ENCODE measurements at regions not wholly inside any gene's neighbourhood (a gene's known extent, or its start where the extent isn't known, plus 50 kb on each side); places are given as distances from the start of the nearest gene placed in this dataset.
"Not testable (repeated sequence)": the region's sequence is repeated elsewhere in the genome, so short reads cannot be mapped to it uniquely, and the experiment has no call there.

- Histone ChIP-seq H2AFZ (ENCODE audit: low read depth, low read length) (no peak overlapping the region), H3K79me2 (ENCODE audit: insufficient read depth, low read length) (no peaks in the 10 kb centered on the region), H3K4me3 (ENCODE audit: low read depth in 1 of 2, low read length in 2 of 2) (no peak overlapping the region), H3K4me2 (ENCODE audit: insufficient read depth, low read length) (no peak overlapping the region), H3K27ac (ENCODE audit: low read length) (no peak overlapping the region), H3K27me3 (ENCODE audit: insufficient read depth, low read length, poor library complexity) (no peaks in the 10 kb centered on the region), H3K36me3 (ENCODE audit: insufficient read depth, low read length) (no peaks in the 10 kb centered on the region), H3K9me3 (ENCODE audit: insufficient read depth, low read length, severe bottlenecking) (no peaks in the 10 kb centered on the region), H4K20me1 (ENCODE audit: insufficient read depth, low read length) (no peaks in the 10 kb centered on the region), H3K9ac (ENCODE audit: low read depth, low read length) (no peak overlapping the region), H3K4me1 (ENCODE audit: insufficient read depth, low read length) (no peaks in the 10 kb centered on the region)
- DNase-seq: no peak
- TF ChIP-seq, protein P1, sequence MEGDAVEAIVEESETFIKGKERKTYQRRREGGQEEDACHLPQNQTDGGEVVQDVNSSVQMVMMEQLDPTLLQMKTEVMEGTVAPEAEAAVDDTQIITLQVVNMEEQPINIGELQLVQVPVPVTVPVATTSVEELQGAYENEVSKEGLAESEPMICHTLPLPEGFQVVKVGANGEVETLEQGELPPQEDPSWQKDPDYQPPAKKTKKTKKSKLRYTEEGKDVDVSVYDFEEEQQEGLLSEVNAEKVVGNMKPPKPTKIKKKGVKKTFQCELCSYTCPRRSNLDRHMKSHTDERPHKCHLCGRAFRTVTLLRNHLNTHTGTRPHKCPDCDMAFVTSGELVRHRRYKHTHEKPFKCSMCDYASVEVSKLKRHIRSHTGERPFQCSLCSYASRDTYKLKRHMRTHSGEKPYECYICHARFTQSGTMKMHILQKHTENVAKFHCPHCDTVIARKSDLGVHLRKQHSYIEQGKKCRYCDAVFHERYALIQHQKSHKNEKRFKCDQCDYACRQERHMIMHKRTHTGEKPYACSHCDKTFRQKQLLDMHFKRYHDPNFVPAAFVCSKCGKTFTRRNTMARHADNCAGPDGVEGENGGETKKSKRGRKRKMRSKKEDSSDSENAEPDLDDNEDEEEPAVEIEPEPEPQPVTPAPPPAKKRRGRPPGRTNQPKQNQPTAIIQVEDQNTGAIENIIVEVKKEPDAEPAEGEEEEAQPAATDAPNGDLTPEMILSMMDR (IDR thresholded peaks at IDR 0.05; ENCODE audit: borderline replicate concordance, extremely low read depth, low read length, poor library complexity, severe bottlenecking): no peak
- no peak for TF ChIP-seq EZH2 (IDR thresholded peaks at IDR 0.05; ENCODE audit: borderline replicate concordance, low read depth, low read length, severe bottlenecking)
- no peak for ATAC-seq (ENCODE audit: insufficient read depth, low read depth)
Measured at GRCh38 chr14:55851961-55852360, 266.2 kb upstream of the PELI2 start.

GRCh38 chr14:55855751-55856150 is 262.5 kb upstream of the PELI2 start:
- no peak overlapping the region for H3K4me2 ChIP-seq (ENCODE audit: insufficient read depth, low read length)
- no peak for ATAC-seq (ENCODE audit: insufficient read depth, low read depth)
- H4K20me1 ChIP-seq (ENCODE audit: insufficient read depth, low read length): no peaks in the 10 kb centered on the region
- H2AFZ ChIP-seq (ENCODE audit: low read depth, low read length): no peak overlapping the region; the same call in 1 of the 2 replicates
- peaks cover 2% of the 10 kb centered on the region for H3K9me3 ChIP-seq (ENCODE audit: insufficient read depth, low read length, severe bottlenecking)
- DNase-seq: no peak
- no peaks in the 10 kb centered on the region for H3K27me3 ChIP-seq (ENCODE audit: insufficient read depth, low read length, poor library complexity)
- H3K36me3 ChIP-seq (ENCODE audit: insufficient read depth, low read length): no peaks in the 10 kb centered on the region
- no peak overlapping the region for H3K27ac ChIP-seq (ENCODE audit: low read length)
- no peaks in the 10 kb centered on the region for H3K79me2 ChIP-seq (ENCODE audit: insufficient read depth, low read length)
- no peaks in the 10 kb centered on the region for H3K4me1 ChIP-seq (ENCODE audit: insufficient read depth, low read length)
- no peak overlapping the region for H3K9ac ChIP-seq (ENCODE audit: low read depth, low read length)
- no peak overlapping the region for H3K4me3 ChIP-seq (ENCODE audit: low read depth in 1 of 2, low read length in 2 of 2)
- no peak for TF ChIP-seq EZH2 (IDR thresholded peaks at IDR 0.05; ENCODE audit: borderline replicate concordance, low read depth, low read length, severe bottlenecking)
- TF ChIP-seq, protein P1 (IDR thresholded peaks at IDR 0.05; ENCODE audit: borderline replicate concordance, extremely low read depth, low read length, poor library complexity, severe bottlenecking): no peak

- H3K27ac ChIP-seq (ENCODE audit: low read length): no peak overlapping the region
Measured at GRCh38 chr14:55858604-55859003, 259.6 kb upstream of the PELI2 start.

DNA sequence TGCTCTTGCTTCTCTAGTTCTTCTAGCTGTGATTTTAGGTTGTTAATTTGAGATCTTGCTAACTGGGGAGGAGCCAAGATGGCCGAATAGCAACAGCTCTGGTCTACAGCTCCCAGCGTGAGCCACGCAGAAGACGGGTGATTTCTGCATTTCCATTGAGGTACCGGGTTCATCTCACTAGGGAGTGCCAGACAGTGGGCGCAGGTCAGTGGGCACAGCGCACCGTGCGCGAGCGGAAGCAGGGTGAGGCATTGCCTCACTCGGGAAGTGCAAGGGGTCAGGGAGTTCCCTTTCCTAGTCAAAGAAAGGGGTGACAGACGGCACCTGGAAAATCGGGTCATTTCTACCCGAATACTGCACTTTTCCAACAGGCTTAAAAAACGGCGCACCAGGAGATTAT is 256.6 kb upstream of the PELI2 start:
- not testable (repeated sequence) for H3K9ac ChIP-seq (ENCODE audit: low read depth, low read length); H3K4me2 ChIP-seq (ENCODE audit: insufficient read depth, low read length); H4K20me1 ChIP-seq (ENCODE audit: insufficient read depth, low read length); H2AFZ ChIP-seq (ENCODE audit: low read depth, low read length); H3K4me3 ChIP-seq (ENCODE audit: low read depth in 1 of 2, low read length in 2 of 2); H3K9me3 ChIP-seq (ENCODE audit: insufficient read depth, low read length, severe bottlenecking); H3K27me3 ChIP-seq (ENCODE audit: insufficient read depth, low read length, poor library complexity); H3K4me1 ChIP-seq (ENCODE audit: insufficient read depth, low read length); H3K27ac ChIP-seq (ENCODE audit: low read length); ATAC-seq (ENCODE audit: insufficient read depth, low read depth); H3K79me2 ChIP-seq (ENCODE audit: insufficient read depth, low read length); DNase-seq; H3K36me3 ChIP-seq (ENCODE audit: insufficient read depth, low read length)

More at GRCh38 chr14:55858604-55859003, 259.6 kb upstream of the PELI2 start:
- no peaks in the 10 kb centered on the region for H3K4me1 ChIP-seq (ENCODE audit: insufficient read depth, low read length)
- H3K36me3 ChIP-seq (ENCODE audit: insufficient read depth, low read length): no peaks in the 10 kb centered on the region
- H3K4me3 ChIP-seq (ENCODE audit: low read depth in 1 of 2, low read length in 2 of 2): no peak overlapping the region
- no peak overlapping the region for H2AFZ ChIP-seq (ENCODE audit: low read depth, low read length)
- no peaks in the 10 kb centered on the region for H3K27me3 ChIP-seq (ENCODE audit: insufficient read depth, low read length, poor library complexity)
- ATAC-seq (ENCODE audit: insufficient read depth, low read depth) (no peak), DNase-seq (no peak)
- no peak overlapping the region for H3K4me2 ChIP-seq (ENCODE audit: insufficient read depth, low read length)
- peaks cover 5% of the 10 kb centered on the region for H3K9me3 ChIP-seq (ENCODE audit: insufficient read depth, low read length, severe bottlenecking)
- H3K79me2 ChIP-seq (ENCODE audit: insufficient read depth, low read length): no peaks in the 10 kb centered on the region
- no peak overlapping the region for H3K9ac ChIP-seq (ENCODE audit: low read depth, low read length)
- TF ChIP-seq, protein P1 (IDR thresholded peaks at IDR 0.05; ENCODE audit: borderline replicate concordance, extremely low read depth, low read length, poor library complexity, severe bottlenecking): no peak
- no peak for TF ChIP-seq EZH2 (IDR thresholded peaks at IDR 0.05; ENCODE audit: borderline replicate concordance, low read depth, low read length, severe bottlenecking)
- H4K20me1 ChIP-seq (ENCODE audit: insufficient read depth, low read length): no peaks in the 10 kb centered on the region

Data from DND-41 (cell line).